Transverse colon (tissue), 3 donors: ENCODE measurements at regions not wholly inside any gene's neighbourhood (a gene's known extent, or its start where the extent isn't known, plus 50 kb on each side); places are given as distances from the start of the nearest gene placed in this dataset.

Source experiments
- CTCF ChIP-seq, 5 experiments: fragments of 200-600 bp in 3 of 5; fragments of 450-650 bp in 2 of 5; sonication (generic) in 3 of 5; IDR thresholded peaks; 1 replicate in 2 of 5; 2 replicates in 3 of 5; pipeline ENCODE4 v1.5.1; 2016 to 2017; ENCODE audit warnings: antibody characterized with exemption in 5 of 5, inconsistent platforms in 3 of 5, mild to moderate bottlenecking in 2 of 5, moderate library complexity in 1 of 5
- POLR2A ChIP-seq: fragments of 450-650 bp; IDR thresholded peaks from one replicate; pipeline ENCODE4 v1.6.1; 2016; ENCODE audit warnings: antibody characterized with exemption, mild to moderate bottlenecking, moderate library complexity

DNA sequence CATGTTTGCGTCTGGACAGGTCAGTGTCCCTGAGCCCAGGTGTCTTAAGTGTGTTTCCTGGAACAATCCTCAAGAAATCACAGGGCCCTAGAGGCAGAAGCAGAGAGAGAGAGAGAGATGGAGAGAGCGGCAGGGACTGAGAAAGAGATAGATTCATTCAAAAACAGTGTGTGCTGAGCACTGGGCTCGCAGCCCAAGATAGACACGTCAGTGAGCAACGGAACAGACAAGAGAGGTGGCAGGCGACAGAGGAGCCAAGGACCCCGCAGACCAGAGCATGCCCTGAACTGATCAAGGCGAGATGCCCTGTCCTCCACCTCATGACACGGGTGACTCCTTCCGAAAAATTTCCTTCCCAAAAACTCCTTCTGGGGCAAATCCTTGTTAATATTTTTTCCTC lies 362.0 kb upstream of the SULF2 start:
- TF ChIP-seq POLR2A = no peak
- no peak for TF ChIP-seq CTCF (IDR thresholded peaks at IDR 0.05)
